HG03342 (cell line): ENCODE measurements at regions not wholly inside any gene's neighbourhood (a gene's known extent, or its start where the extent isn't known, plus 50 kb on each side); places are given as distances from the start of the nearest gene placed in this dataset.

Experiments used
- ATAC-seq: cut with Tn5 transposase; IDR thresholded peaks from one replicate; pipeline ENCODE4 v1.9.1; 2021; ENCODE audit warnings: mild to moderate bottlenecking, moderate library complexity; ENCODE audit not compliant: unreplicated experiment

GRCh38 chr15:91784973-91785709 is 68.4 kb upstream of the SLCO3A1 start:
- ATAC-seq = no peak

- no peak for ATAC-seq
Measured at GRCh38 chr15:91787198-91787597, 66.3 kb upstream of the SLCO3A1 start.

GRCh38 chr15:91789136-91789535 is 64.4 kb upstream of the SLCO3A1 start:
- no peak for ATAC-seq

- ATAC-seq = no peak
Measured at GRCh38 chr15:91790836-91791235, 62.7 kb upstream of the SLCO3A1 start.

GRCh38 chr15:91793771-91794170 is 59.7 kb upstream of the SLCO3A1 start:
- ATAC-seq = no peak

GRCh38 chr15:91795235-91795634 is 58.3 kb upstream of the SLCO3A1 start:
- no peak for ATAC-seq

- ATAC-seq = no peak
Measured at GRCh38 chr15:91801836-91802534, 51.5 kb upstream of the SLCO3A1 start.

- ATAC-seq = no peak
Measured at GRCh38 chr15:91803260-91803659, 50.2 kb upstream of the SLCO3A1 start.
